ENCODE measurements at regions not wholly inside any gene's neighbourhood (a gene's known extent, or its start where the extent isn't known, plus 50 kb on each side); places are given as distances from the start of the nearest gene placed in this dataset.

- Histone ChIP-seq H3K27me3 (ENCODE audit: control insufficient read depth, insufficient read depth) (no peaks in the 10 kb centered on the region), H3K9me3 (ENCODE audit: control insufficient read depth, low read length) (no peaks in the 10 kb centered on the region), H3K27ac (ENCODE audit: low read length) (no peak overlapping the region), H3K4me1 (ENCODE audit: control insufficient read depth, insufficient read depth, low read length) (peaks cover 4% of the 10 kb centered on the region), H3K4me3 (ENCODE audit: low read length) (no peak overlapping the region)
- intact Hi-C loops (cut with DNase I), result loop anchor here in 2 of 4 donors (10.0 kb wide), 2 partner anchors 162 to 188 kb away; partner anchors contain the start of gene HES1 (in 1 of the 2)
- WGBS, result 92% methylated on average over 3 of the region's 3 CpGs
- DNase-seq (no peak), ATAC-seq (no peak)
Measured at GRCh38 chr3:193972832-193973231, 163.1 kb upstream of the HES1 start.

GRCh38 chr3:193974191-193974652, 161.7 kb upstream of the HES1 start:
- Histone ChIP-seq H3K27me3 (ENCODE audit: control insufficient read depth, insufficient read depth) (no peaks in the 10 kb centered on the region), H3K4me1 (ENCODE audit: control insufficient read depth, insufficient read depth, low read length) (peaks cover 4% of the 10 kb centered on the region), H3K27ac (ENCODE audit: low read length) (no peak overlapping the region), H3K4me3 (ENCODE audit: low read length) (no peak overlapping the region), H3K9me3 (ENCODE audit: control insufficient read depth, low read length) (no peaks in the 10 kb centered on the region)
- WGBS, result 66% methylated on average over 8 of the region's 8 CpGs
- ATAC-seq (peak in 1 of 2 donors; percentile 6), DNase-seq (no peak)
- intact Hi-C loops (cut with DNase I), result loop anchor here in 2 of 4 donors (10.0 kb wide), 2 partner anchors 161 to 189 kb away; partner anchors contain the start of gene HES1 (in 1 of the 2)

- Histone ChIP-seq H3K9me3 (ENCODE audit: control insufficient read depth, low read length) (no peaks in the 10 kb centered on the region), H3K27me3 (ENCODE audit: control insufficient read depth, insufficient read depth) (no peaks in the 10 kb centered on the region), H3K4me3 (ENCODE audit: low read length) (no peak overlapping the region), H3K4me1 (ENCODE audit: control insufficient read depth, insufficient read depth, low read length) (peaks cover 4% of the 10 kb centered on the region), H3K27ac (ENCODE audit: low read length) (no peak overlapping the region)
- intact Hi-C loops (cut with DNase I), result loop anchor here in 2 of 4 donors (10.0 kb wide), 2 partner anchors 160 to 190 kb away; partner anchors contain the start of gene HES1 (in 1 of the 2)
- WGBS, result 60% methylated on average over 22 of the region's 22 CpGs
- ATAC-seq, result peak in 1 of 2 donors; percentile 22
- DNase-seq, result no peak
Measured at GRCh38 chr3:193974671-193975535, 161.0 kb upstream of the HES1 start.

- Histone ChIP-seq H3K4me1 (ENCODE audit: control insufficient read depth, insufficient read depth, low read length) (peaks cover 14% of the 10 kb centered on the region), H3K9me3 (ENCODE audit: control insufficient read depth, low read length) (no peaks in the 10 kb centered on the region), H3K27me3 (ENCODE audit: control insufficient read depth, insufficient read depth) (no peaks in the 10 kb centered on the region), H3K27ac (ENCODE audit: low read length) (no peak overlapping the region), H3K4me3 (ENCODE audit: low read length) (no peak overlapping the region)
- DNase-seq, result peak in 1 of 3 donors; percentile 54
- intact Hi-C loops (cut with DNase I), result loop anchor here in 2 of 4 donors (10.0 kb wide), 2 partner anchors 157 to 193 kb away; partner anchors contain the start of gene HES1 (in 1 of the 2)
- no peak for ATAC-seq
- WGBS, result 85% methylated on average over 5 of the region's 5 CpGs
Measured at GRCh38 chr3:193977622-193978021, 158.3 kb upstream of the HES1 start.

DNA sequence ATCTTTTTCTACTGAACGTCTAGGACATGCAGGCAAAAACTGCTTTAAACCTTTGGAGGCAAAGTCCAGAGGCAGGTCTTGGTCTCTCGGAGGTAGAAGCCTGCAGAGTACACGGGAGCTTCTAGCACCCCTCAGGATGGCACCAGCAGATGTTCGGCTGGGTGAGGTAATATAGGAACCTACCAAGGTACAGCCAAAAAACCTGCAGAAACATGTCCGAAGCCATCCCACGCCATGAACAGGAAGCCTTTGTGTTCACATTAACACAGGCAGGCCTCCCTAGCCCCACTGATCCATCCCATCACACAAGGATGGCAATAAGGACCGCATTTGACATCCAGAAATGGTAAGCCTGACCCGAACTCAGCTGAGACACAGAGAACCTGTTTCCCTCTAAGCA, 157.9 kb upstream of the HES1 start:
- intact Hi-C loops (cut with DNase I), result loop anchor here in 2 of 4 donors (10.0 kb wide), 2 partner anchors 157 to 193 kb away; partner anchors contain the start of gene HES1 (in 1 of the 2)
- DNase-seq (no peak), ATAC-seq (no peak)
- H3K9me3 ChIP-seq (ENCODE audit: control insufficient read depth, low read length), result no peaks in the 10 kb centered on the region
- no peak overlapping the region for H3K4me3 ChIP-seq (ENCODE audit: low read length)
- peaks cover 14% of the 10 kb centered on the region for H3K4me1 ChIP-seq (ENCODE audit: control insufficient read depth, insufficient read depth, low read length)
- 98% methylated on average over 8 of the region's 8 CpGs for WGBS
- no peaks in the 10 kb centered on the region for H3K27me3 ChIP-seq (ENCODE audit: control insufficient read depth, insufficient read depth)
- no peak overlapping the region for H3K27ac ChIP-seq (ENCODE audit: low read length)

DNA sequence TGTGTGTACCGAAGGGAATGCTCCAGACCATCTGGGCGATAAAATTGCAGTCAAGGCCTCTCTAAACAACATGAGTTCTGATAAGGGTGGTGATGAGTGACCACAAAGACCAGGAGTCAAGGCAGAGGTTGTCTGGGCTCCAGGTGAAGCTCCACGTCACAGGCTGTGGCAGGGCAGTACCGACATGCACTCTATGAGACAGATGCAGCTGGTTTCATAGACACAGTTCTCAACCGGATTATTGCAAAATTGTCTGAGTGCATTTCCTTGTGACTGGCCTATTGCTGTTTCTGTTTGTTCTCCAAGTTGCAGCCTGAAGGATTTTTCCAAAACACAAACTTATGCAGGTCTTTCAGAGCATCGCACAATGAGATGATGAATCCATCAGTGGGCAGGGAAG, 157.5 kb upstream of the HES1 start:
- no peaks in the 10 kb centered on the region for H3K27me3 ChIP-seq (ENCODE audit: control insufficient read depth, insufficient read depth)
- no peak for ATAC-seq
- DNase-seq, result no peak
- no peaks in the 10 kb centered on the region for H3K9me3 ChIP-seq (ENCODE audit: control insufficient read depth, low read length)
- peaks cover 14% of the 10 kb centered on the region for H3K4me1 ChIP-seq (ENCODE audit: control insufficient read depth, insufficient read depth, low read length)
- WGBS, result 85% methylated on average over 6 of the region's 6 CpGs
- H3K4me3 ChIP-seq (ENCODE audit: low read length), result no peak overlapping the region
- no peak overlapping the region for H3K27ac ChIP-seq (ENCODE audit: low read length)
- intact Hi-C loops (cut with DNase I), result loop anchor here in 2 of 4 donors (10.0 kb wide), 2 partner anchors 156 to 194 kb away; partner anchors contain the start of gene HES1 (in 1 of the 2)

DNA sequence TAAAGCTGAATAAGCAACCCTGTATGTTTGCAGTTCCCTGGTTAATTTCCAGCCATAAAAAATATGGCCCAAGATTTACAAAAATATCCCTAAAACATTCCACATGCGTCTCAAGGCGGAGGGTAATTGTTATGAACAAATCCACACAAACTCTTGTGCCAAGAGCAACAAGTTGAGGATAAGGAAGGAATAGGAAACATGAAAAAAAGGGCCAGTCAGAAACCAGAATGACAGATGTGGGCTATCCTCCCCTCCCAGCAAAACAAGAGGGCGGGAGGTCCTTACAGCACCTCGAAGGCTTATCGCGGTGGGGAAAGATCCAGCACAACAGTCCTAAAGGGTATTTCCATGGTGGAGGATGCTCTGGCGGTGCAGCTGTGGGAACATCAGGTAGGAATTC, 155.6 kb upstream of the HES1 start:
- H3K4me1 ChIP-seq (ENCODE audit: control insufficient read depth, insufficient read depth, low read length), result peaks cover 10% of the 10 kb centered on the region
- H3K9me3 ChIP-seq (ENCODE audit: control insufficient read depth, low read length), result no peaks in the 10 kb centered on the region
- no peaks in the 10 kb centered on the region for H3K27me3 ChIP-seq (ENCODE audit: control insufficient read depth, insufficient read depth)
- H3K27ac ChIP-seq (ENCODE audit: low read length), result peak overlapping the region; percentile 33
- intact Hi-C loops (cut with DNase I), result no loop called here
- DNase-seq, result peak in 1 of 3 donors; percentile 63
- peak; percentile 49 to 66 for ATAC-seq
- no peak overlapping the region for H3K4me3 ChIP-seq (ENCODE audit: low read length)
- 51% methylated on average over 7 of the region's 7 CpGs for WGBS

- peaks cover 10% of the 10 kb centered on the region for H3K4me1 ChIP-seq (ENCODE audit: control insufficient read depth, insufficient read depth, low read length)
- 79% methylated on average over 3 of the region's 3 CpGs for WGBS
Measured at GRCh38 chr3:193980905-193981304, 155.0 kb upstream of the HES1 start.

DNA sequence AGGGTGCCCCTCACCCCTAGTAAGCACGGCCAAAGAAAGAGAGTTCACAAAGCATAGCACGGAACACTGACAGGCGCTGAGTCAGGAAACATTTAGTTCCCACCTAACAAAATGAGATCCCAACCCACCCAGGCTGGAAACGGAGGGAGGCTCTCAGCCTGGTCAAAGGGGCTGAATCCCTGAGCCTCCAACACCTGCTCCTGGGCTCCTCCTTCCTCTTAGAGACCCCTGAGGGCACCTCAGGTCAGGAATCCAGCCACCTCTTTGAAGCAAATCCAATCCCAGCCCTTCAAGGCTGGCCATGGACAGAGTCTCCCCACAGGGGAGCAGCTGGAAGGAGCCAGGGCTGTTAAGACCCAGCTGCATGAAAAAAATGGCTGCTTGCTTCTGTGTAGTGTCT, 154.4 kb upstream of the HES1 start:
- Histone ChIP-seq H3K9me3 (ENCODE audit: control insufficient read depth, low read length) (no peaks in the 10 kb centered on the region), H3K4me1 (ENCODE audit: control insufficient read depth, insufficient read depth, low read length) (peaks cover 10% of the 10 kb centered on the region), H3K27ac (ENCODE audit: low read length) (peak overlapping the region; percentile 48), H3K4me3 (ENCODE audit: low read length) (no peak overlapping the region), H3K27me3 (ENCODE audit: control insufficient read depth, insufficient read depth) (no peaks in the 10 kb centered on the region)
- ATAC-seq, result peak; percentile 5 to 15
- intact Hi-C loops (cut with DNase I), result no loop called here
- no peak for DNase-seq
- WGBS, result 67% methylated on average over 4 of the region's 4 CpGs

More at GRCh38 chr3:193980905-193981304, 155.0 kb upstream of the HES1 start:
- DNase-seq (peak in 1 of 3 donors; percentile 72), ATAC-seq (peak in 1 of 2 donors; percentile 17)
- H3K4me3 ChIP-seq (ENCODE audit: low read length), result no peak overlapping the region
- no peaks in the 10 kb centered on the region for H3K9me3 ChIP-seq (ENCODE audit: control insufficient read depth, low read length)
- no peaks in the 10 kb centered on the region for H3K27me3 ChIP-seq (ENCODE audit: control insufficient read depth, insufficient read depth)
- peak overlapping the region; percentile 48 for H3K27ac ChIP-seq (ENCODE audit: low read length)
- intact Hi-C loops (cut with DNase I), result no loop called here

- WGBS, result 31% methylated on average over 11 of the region's 11 CpGs
- Histone ChIP-seq H3K27me3 (ENCODE audit: control insufficient read depth, insufficient read depth) (no peaks in the 10 kb centered on the region), H3K27ac (ENCODE audit: low read length) (no peak overlapping the region), H3K9me3 (ENCODE audit: control insufficient read depth, low read length) (no peaks in the 10 kb centered on the region), H3K4me3 (ENCODE audit: low read length) (no peak overlapping the region), H3K4me1 (ENCODE audit: control insufficient read depth, insufficient read depth, low read length) (peaks cover 10% of the 10 kb centered on the region)
- intact Hi-C loops (cut with DNase I), result no loop called here
- DNase-seq (peak; percentile 90 to 93 (median 91)), ATAC-seq (peak; percentile 75 to 85)
Measured at GRCh38 chr3:193982258-193982659, 153.7 kb upstream of the HES1 start.
